22Rv1 (cell line): ENCODE measurements at regions not wholly inside any gene's neighbourhood (a gene's known extent, or its start where the extent isn't known, plus 50 kb on each side); places are given as distances from the start of the nearest gene placed in this dataset.

ENCODE experiments used
- H3K27ac ChIP-seq: fragments of 450-650 bp; 2 replicates; pipeline ENCODE4 v1.5.1; 2017
- ZFX ChIP-seq: fragments of 450-650 bp; IDR thresholded peaks from 2 replicates; pipeline ENCODE4 v1.6.1; 2017; ENCODE audit warnings: antibody characterized with exemption, borderline replicate concordance
- TF ChIP-seq, protein P1 (sequence below): fragments of 450-650 bp; IDR thresholded peaks from 2 replicates; pipeline ENCODE4 v1.5.1; 2017; ENCODE audit warnings: mild to moderate bottlenecking

DNA sequence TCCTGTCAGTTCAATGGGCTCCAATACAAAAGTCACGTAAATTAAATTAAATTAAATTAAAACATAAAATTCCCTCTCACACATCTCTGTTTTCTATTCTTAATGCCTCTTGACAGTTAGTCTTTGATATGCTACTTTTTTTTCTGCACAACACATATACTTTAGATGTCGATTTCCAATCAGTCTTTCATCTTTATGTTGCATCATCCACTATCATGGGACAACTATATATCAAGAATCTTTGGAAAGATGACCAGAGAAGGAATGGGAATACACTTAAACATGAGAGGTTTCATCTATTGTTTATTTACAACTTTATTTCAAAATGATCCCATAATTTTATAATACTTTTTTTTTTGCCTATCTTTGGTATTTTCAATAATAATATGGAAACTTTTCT is 733.3 kb upstream of the FANCL start:
- H3K27ac ChIP-seq = no peak overlapping the region
- no peak for TF ChIP-seq ZFX
- TF ChIP-seq, protein P1, sequence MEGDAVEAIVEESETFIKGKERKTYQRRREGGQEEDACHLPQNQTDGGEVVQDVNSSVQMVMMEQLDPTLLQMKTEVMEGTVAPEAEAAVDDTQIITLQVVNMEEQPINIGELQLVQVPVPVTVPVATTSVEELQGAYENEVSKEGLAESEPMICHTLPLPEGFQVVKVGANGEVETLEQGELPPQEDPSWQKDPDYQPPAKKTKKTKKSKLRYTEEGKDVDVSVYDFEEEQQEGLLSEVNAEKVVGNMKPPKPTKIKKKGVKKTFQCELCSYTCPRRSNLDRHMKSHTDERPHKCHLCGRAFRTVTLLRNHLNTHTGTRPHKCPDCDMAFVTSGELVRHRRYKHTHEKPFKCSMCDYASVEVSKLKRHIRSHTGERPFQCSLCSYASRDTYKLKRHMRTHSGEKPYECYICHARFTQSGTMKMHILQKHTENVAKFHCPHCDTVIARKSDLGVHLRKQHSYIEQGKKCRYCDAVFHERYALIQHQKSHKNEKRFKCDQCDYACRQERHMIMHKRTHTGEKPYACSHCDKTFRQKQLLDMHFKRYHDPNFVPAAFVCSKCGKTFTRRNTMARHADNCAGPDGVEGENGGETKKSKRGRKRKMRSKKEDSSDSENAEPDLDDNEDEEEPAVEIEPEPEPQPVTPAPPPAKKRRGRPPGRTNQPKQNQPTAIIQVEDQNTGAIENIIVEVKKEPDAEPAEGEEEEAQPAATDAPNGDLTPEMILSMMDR = no peak

DNA sequence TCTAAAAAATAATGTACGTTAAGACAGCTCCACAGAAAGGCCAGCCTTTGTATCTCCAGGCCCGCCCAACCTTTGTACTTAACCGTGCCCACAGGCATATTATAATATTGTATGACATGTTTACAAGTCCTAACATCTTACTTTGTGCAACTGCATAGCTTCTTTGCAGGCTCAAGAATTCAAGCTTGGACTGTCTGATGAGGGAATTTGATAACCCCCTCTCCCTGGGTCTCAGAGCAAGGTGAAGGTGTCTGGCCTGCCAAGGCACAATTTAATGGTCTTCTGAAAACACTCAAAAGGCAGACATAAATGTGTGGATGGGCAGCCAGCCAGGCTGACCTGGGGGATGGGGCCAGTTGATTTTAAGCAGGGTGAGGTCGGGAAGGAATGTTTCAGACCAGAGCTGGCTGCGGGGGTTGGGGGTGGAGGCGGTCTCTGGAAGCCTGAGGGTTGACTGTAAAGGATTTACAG is 732.7 kb upstream of the FANCL start:
- no peak overlapping the region for H3K27ac ChIP-seq
- no peak for TF ChIP-seq ZFX
- TF ChIP-seq, protein P1 = no peak

DNA sequence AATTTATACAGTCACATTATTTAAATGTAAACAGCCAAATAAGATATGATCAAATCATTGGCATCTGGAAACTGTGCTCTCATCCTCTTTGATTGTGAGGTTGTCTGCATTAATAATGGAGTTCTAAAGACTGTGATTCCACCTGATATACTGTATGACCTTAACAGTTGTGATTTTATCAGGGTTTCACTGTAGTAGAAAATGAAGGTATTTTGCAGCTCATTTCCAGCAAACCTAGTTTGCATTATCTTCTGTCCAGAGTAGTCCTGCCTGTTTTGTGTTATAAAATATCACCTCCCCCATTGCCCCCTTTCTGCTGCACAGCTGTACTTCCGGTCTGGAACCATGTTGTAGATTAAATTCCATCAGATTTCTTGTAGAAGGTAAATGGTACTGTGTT is 731.6 kb upstream of the FANCL start:
- TF ChIP-seq ZFX = no peak
- TF ChIP-seq, protein P1 = no peak

DNA sequence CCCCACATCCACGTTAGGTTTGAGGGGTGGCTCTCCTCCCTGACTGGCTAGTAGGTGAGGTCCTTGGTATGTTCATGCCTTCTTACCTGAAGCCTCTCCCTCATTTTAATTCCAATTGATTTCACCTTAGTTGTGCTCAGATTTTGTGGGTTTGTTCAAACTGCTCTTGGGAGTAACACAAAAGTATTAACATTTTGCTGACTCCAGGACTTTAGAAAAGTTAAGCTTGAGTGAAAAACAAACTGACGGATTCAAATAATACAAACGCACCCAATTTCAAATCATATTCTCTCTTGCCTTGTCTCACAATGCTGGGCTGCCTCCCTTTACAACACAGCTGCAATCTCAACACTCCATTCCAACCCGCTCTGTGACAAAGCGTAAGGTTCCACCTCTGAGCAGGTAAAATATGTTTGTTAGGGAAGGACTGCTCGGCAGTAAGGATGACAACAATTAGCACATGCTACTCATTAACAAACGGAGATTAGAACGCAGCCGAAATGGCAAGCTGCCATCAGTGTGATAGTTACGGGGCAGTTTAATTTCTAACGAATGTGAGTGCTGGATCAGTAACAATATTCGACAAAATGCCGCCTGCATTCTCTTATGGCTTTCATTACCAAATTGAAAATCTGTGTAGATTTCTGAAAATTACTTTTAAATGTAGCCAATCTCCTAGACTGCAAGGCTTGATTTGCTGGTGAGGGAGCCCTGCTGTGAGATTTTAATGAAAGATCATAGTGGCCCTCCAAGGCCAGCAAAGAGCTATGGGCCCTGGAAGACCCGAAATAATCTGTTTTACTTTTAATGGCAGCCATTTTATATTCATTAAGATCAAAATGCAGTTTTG is 730.6 kb upstream of the FANCL start:
- H3K27ac ChIP-seq = no peak overlapping the region
- TF ChIP-seq ZFX = no peak
- TF ChIP-seq, protein P1 = no peak

More for the DNA sequence above, 731.6 kb upstream of the FANCL start:
- no peak overlapping the region for H3K27ac ChIP-seq

DNA sequence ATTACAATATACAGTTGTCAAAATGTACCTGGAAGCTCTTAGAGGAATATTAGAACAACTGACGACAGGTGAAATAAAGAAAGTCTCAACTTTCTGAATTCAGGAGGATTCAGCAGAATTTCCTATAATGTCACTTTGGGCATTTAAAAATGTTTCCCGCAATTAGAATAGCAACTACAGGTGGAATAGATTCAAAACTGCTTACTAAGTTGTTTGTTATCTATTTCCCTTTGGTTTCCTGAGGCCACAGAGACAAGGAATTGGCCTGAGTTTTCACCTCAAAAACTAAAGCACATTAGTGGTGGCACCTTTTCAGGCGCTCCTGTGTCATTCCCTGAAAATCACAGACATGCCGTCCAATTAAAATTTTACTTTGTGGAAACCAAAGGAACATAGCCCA is 729.2 kb upstream of the FANCL start:
- H3K27ac ChIP-seq = no peak overlapping the region
- no peak for TF ChIP-seq ZFX
- TF ChIP-seq, protein P1 = no peak

DNA sequence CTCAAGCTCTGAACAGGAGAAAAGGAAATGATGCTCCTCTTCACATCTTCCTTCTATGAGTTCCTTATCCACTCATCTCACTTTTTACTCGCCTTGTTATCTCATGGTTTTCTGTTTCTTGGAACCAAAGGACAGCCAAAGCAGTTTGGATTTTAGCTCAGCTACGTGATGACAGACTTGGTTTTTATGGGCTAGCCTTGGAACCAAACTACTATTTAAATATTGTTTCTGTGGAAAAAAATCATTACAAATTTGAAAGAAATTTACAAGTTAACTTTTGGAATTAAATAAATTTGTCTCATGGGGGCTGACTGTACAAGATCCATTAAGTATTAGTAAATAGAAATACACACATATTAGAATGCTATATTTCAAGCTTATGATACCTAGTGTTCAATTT is 727.8 kb upstream of the FANCL start:
- TF ChIP-seq, protein P1 = no peak
- no peak for TF ChIP-seq ZFX
- no peak overlapping the region for H3K27ac ChIP-seq

DNA sequence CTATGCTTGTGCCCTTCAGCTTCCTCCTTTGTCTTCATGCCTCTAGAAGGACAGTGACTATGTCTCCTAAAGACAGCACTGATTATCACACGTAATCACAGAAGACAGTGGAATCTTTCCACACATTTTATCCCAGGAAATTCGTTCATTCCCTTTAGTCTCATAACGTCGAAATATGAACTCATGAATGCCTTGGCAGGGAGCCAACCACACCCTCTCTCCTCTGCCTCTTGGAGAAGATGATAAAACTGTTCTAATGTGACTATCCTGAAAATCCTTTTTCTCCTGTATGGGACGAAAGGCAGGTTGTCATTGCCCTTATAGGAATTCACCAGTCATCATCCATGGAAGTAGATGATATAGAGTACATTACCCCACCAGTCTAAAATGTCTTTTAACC is 726.6 kb upstream of the FANCL start:
- H3K27ac ChIP-seq = no peak overlapping the region
- no peak for TF ChIP-seq ZFX
- TF ChIP-seq, protein P1 = no peak
